HG03469 (cell line): ENCODE measurements at regions not wholly inside any gene's neighbourhood (a gene's known extent, or its start where the extent isn't known, plus 50 kb on each side); places are given as distances from the start of the nearest gene placed in this dataset.

Experiments
- ATAC-seq: cut with Tn5 transposase; IDR thresholded peaks from one replicate; pipeline ENCODE4 v1.9.1; 2021; ENCODE audit warnings: mild to moderate bottlenecking, moderate library complexity, moderate number of reproducible peaks; ENCODE audit not compliant: unreplicated experiment

GRCh38 chr14:101374373-101375338, 186.6 kb upstream of the DIO3 start:
- no peak for ATAC-seq

DNA sequence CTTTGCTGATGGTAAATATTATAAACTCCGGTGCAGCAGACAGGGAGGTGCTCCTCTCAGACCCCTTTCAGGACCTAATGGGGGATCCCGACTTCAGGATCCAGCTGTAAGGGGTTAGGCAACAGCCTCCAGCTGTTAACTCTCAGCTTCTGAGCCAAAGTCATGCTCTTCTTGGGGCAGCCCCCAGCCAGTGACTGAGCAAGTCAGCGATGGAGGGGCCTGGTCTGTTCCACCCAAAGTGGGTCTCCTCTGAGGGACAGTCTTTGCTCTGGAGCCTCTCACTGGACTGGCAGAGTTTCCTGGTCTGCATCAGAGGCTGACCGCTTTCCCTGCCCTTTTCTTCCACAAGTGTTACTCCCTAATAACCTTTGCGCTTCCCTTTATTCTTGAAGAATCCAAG, 184.2 kb upstream of the DIO3 start:
- no peak for ATAC-seq

- ATAC-seq, result no peak
Measured at GRCh38 chr14:101379842-101380241, 181.5 kb upstream of the DIO3 start.

DNA sequence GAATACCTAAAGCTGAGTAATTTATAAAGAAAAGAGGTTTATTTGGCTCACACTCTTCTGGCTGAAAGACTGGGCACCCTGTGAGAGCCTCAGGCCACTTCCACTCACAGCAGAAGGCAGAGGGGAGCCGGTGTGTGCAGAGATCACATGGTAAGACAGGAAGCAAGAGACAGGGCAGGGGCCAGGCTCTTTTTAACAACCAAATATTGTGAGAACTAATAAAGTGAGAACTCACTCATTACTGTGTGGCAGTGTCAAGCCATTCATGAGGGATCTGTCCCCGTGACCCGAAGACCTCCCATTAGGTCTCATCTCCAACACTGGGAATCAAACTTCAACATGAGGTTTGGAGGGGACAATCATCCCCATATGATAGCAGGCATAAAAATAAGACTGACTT, 180.8 kb upstream of the DIO3 start:
- ATAC-seq, result no peak

GRCh38 chr14:101380940-101381339, 180.4 kb upstream of the DIO3 start:
- no peak for ATAC-seq

- ATAC-seq, result no peak
Measured at GRCh38 chr14:101383737-101384338, 177.5 kb upstream of the DIO3 start.

DNA sequence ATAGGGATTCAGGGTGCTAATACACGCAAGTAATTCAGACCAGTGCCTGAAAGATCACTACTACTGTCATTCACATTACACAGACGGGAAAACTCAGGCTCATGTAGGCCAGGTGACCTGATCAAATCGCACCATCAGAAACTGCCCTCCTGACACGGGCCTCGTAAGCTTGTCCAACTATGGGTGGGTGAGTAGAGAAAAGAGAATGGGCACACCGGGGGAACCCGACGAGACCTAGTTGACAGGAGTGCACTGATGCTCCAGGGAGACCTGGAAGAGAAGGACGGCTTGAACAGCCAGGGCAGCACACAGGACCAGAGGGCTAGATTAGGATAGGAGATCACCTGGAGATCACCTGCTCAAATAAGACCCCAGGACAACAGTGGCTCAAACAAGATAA, 166.9 kb upstream of the DIO3 start:
- no peak for ATAC-seq

- ATAC-seq, result no peak
Measured at GRCh38 chr14:101395779-101396178, 165.5 kb upstream of the DIO3 start.

GRCh38 chr14:101397206-101397605, 164.1 kb upstream of the DIO3 start:
- no peak for ATAC-seq

DNA sequence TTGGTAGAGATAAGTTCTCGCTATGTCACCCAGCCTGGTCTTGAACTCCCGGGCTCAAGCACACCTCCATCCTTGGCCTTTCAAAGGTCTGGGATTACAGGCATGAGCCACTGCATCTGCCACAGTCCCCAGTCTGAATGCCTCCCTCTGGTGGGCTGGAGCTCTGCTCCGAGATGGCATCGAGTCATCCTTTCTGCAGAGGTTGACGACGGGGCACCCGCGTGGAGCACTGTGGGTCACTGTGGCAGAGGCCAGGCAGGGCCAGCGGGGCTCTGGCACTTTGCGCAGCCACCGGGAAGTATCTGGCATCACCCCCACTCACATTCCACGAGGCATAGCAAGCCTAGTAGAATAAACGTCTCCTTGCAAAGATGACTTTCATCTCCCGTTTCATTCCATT, 163.3 kb upstream of the DIO3 start:
- ATAC-seq, result no peak

- no peak for ATAC-seq
Measured at GRCh38 chr14:101399737-101400517, 161.4 kb upstream of the DIO3 start.

DNA sequence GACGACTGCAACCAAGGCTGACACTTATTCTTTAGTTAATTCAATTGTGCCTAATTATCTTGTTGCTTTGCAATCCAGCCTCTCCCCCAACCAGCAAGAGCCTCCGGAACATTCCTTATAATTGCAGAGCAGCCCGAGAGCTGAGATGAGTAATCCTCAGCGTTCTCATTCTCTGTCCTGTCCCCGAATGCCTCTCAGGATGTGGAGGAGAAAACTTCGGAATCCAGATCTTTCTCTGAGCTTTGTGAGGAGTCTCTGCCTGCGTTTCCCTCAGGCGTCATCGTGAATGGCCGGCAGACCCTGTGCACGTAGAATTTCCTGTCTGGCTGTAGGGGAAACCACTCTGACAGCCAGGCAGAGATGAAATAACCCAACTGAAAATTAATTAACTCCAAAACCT, 160.5 kb upstream of the DIO3 start:
- no peak for ATAC-seq

- no peak for ATAC-seq
Measured at GRCh38 chr14:101402936-101403660, 158.2 kb upstream of the DIO3 start.

DNA sequence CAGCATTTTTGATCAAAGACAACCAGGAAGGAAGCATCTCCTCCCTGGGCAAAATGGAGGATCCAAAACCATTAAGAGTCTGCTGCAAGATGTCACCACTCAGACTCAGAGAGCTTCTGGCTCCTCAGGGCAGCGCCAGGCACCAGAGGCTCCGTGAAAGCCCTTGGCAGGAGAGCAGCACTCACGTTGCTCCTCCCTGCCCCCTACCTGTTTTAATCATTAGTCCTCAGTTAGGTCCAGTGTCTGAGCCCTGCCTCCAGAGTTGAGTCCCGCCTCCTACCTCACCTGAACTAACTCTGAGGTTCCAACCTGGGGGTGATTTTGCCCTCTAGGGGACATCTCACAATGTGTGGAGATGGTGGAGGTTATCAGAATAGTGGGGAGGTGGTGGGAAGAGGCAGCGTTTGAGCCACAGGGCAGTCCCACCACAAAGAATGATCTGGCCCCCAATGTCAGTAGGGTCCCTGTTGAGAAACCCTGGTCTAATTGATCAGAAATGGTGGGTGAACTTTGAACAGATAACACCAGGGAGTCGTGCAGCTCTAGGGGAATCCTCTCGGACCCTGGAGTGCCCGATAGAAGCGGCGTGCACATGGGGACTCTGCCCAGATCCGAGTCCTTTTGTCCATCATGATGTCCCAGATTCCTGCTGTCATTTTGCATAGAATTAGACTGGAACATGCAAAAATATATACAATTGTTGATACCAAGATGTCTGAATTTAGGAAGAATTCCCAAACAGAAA, 156.7 kb upstream of the DIO3 start:
- ATAC-seq, result no peak

- no peak for ATAC-seq
Measured at GRCh38 chr14:101405171-101405883, 156.0 kb upstream of the DIO3 start.

DNA sequence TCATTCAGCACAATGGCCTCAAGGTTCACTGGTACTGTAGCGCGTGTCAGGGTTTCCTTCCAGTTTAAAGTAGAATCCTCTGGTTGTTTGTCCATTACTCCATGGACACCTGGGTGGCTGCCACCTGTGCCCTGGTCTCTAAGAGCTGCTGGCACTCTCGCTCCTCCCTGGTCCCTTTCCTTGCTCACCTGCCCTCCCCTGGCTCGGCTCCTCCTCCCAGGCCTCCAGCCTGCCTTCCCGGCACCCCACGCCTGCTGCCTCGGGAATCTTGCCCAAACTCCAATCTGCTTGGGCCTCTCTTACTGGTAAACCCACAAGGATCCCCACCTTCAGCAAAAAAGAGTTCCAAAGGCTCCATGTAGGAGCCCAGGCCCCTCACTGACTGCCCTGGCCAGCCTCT, 154.4 kb upstream of the DIO3 start:
- ATAC-seq, result no peak

DNA sequence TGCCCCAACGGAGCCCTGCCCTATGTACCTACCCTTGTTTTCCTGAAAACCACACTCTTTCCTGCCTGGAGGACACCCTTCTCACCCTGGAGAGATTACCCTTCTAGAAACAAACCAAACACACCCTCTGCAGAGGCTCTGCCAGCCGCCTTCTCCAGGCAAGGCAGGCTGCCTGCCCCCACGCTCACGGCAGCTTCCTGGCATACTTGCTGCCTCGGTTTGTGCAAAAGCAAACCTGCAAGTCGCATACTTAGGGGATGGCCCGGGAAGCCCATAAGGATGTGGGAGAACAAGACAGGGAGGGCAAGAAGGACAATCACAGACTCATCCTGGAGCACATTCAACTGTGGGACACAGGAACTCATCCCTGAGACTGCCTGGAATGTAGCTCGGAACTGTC, 154.0 kb upstream of the DIO3 start:
- ATAC-seq, result no peak

- ATAC-seq, result no peak
Measured at GRCh38 chr14:101408077-101408831, 153.0 kb upstream of the DIO3 start.

DNA sequence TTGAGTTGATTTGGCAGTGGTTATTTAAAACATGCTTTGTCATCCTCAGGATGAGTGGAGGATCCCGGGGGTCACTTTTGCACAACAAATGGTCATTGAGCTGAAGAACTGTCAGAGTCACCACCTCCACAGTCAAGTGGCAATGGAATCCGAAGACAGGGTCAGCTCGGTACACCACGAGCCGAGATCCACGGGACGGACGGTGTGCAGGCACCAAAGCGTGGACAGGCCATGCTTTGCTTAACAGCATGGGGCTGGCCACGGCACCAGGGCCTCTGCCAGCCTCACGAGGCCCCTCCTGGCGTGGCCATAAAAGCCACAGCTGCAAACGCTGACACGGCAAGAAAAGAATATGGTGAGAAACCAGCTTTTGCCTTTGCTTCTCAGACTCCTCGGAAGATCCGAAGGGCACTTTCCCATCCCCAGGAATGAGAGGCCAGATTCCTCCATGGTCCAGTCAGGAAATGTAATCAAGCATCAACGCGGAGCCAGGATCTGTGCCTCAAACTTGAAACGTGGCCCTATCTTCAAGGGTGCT, 152.2 kb upstream of the DIO3 start:
- ATAC-seq, result no peak
